ENCODE measurements at regions not wholly inside any gene's neighbourhood (a gene's known extent, or its start where the extent isn't known, plus 50 kb on each side); places are given as distances from the start of the nearest gene placed in this dataset.
"Not testable (repeated sequence)": the region's sequence is repeated elsewhere in the genome, so short reads cannot be mapped to it uniquely, and the experiment has no call there.

GRCh38 chr12:34142430-34142829 lies 120.1 kb downstream of the ALG10 start:
- TF ChIP-seq ZNF274 (IDR thresholded peaks at IDR 0.05; ENCODE audit: low read depth, low read length) = no peak
- no peak overlapping the region for H3K4me3 ChIP-seq (ENCODE audit: low read length)

- no peak for TF ChIP-seq ZNF274 (IDR thresholded peaks at IDR 0.05; ENCODE audit: low read depth, low read length)
- no peak overlapping the region for H3K4me3 ChIP-seq (ENCODE audit: low read length)
Observed at GRCh38 chr12:34151019-34151418, 128.7 kb downstream of the ALG10 start.

GRCh38 chr12:34163443-34163842 lies 141.1 kb downstream of the ALG10 start:
- no peak for TF ChIP-seq ZNF274 (IDR thresholded peaks at IDR 0.05; ENCODE audit: low read depth, low read length)
- no peak overlapping the region for H3K4me3 ChIP-seq (ENCODE audit: low read length)

GRCh38 chr12:34166427-34167060 lies 144.2 kb downstream of the ALG10 start:
- H3K4me3 ChIP-seq (ENCODE audit: low read length) = no peak overlapping the region
- TF ChIP-seq ZNF274 (IDR thresholded peaks at IDR 0.05; ENCODE audit: low read depth, low read length) = no peak

GRCh38 chr12:34168507-34168906 lies 146.2 kb downstream of the ALG10 start:
- not testable (repeated sequence) for H3K4me3 ChIP-seq (ENCODE audit: low read length)

GRCh38 chr12:34186492-34186891 lies 164.2 kb downstream of the ALG10 start:
- TF ChIP-seq ZNF274 (IDR thresholded peaks at IDR 0.05; ENCODE audit: low read depth, low read length) = no peak
- no peak overlapping the region for H3K4me3 ChIP-seq (ENCODE audit: low read length)

- no peak overlapping the region for H3K4me3 ChIP-seq (ENCODE audit: low read length)
- no peak for TF ChIP-seq ZNF274 (IDR thresholded peaks at IDR 0.05; ENCODE audit: low read depth, low read length)
Observed at GRCh38 chr12:34188974-34189373, 166.7 kb downstream of the ALG10 start.

- TF ChIP-seq ZNF274 (IDR thresholded peaks at IDR 0.05; ENCODE audit: low read depth, low read length) = no peak
- H3K4me3 ChIP-seq (ENCODE audit: low read length) = no peak overlapping the region
Observed at GRCh38 chr12:34190054-34190453, 167.8 kb downstream of the ALG10 start.

GRCh38 chr12:34198924-34199323 lies 176.6 kb downstream of the ALG10 start:
- no peak for TF ChIP-seq ZNF274 (IDR thresholded peaks at IDR 0.05; ENCODE audit: low read depth, low read length)
- no peak overlapping the region for H3K4me3 ChIP-seq (ENCODE audit: low read length)

- no peak for TF ChIP-seq ZNF274 (IDR thresholded peaks at IDR 0.05; ENCODE audit: low read depth, low read length)
- H3K4me3 ChIP-seq (ENCODE audit: low read length) = no peak overlapping the region
Observed at GRCh38 chr12:34203866-34204620, 181.7 kb downstream of the ALG10 start.

- no peak for TF ChIP-seq ZNF274 (IDR thresholded peaks at IDR 0.05; ENCODE audit: low read depth, low read length)
- H3K4me3 ChIP-seq (ENCODE audit: low read length) = no peak overlapping the region
Observed at GRCh38 chr12:34204830-34205285, 182.6 kb downstream of the ALG10 start.

- TF ChIP-seq ZNF274 (IDR thresholded peaks at IDR 0.05; ENCODE audit: low read depth, low read length) = no peak
- no peak overlapping the region for H3K4me3 ChIP-seq (ENCODE audit: low read length)
Observed at GRCh38 chr12:34205401-34205800, 183.1 kb downstream of the ALG10 start.

- TF ChIP-seq ZNF274 (IDR thresholded peaks at IDR 0.05; ENCODE audit: low read depth, low read length) = no peak
- no peak overlapping the region for H3K4me3 ChIP-seq (ENCODE audit: low read length)
Observed at GRCh38 chr12:34206061-34206785, 183.9 kb downstream of the ALG10 start.

GRCh38 chr12:34207858-34208257 lies 185.6 kb downstream of the ALG10 start:
- no peak overlapping the region for H3K4me3 ChIP-seq (ENCODE audit: low read length)
- TF ChIP-seq ZNF274 (IDR thresholded peaks at IDR 0.05; ENCODE audit: low read depth, low read length) = no peak

All from GM08714 (cell line).